ENCODE measurements at regions not wholly inside any gene's neighbourhood (a gene's known extent, or its start where the extent isn't known, plus 50 kb on each side); places are given as distances from the start of the nearest gene placed in this dataset.

GRCh38 chr2:41709702-41710599 lies 337.9 kb upstream of the PKDCC start:
- TF ChIP-seq, protein P1, sequence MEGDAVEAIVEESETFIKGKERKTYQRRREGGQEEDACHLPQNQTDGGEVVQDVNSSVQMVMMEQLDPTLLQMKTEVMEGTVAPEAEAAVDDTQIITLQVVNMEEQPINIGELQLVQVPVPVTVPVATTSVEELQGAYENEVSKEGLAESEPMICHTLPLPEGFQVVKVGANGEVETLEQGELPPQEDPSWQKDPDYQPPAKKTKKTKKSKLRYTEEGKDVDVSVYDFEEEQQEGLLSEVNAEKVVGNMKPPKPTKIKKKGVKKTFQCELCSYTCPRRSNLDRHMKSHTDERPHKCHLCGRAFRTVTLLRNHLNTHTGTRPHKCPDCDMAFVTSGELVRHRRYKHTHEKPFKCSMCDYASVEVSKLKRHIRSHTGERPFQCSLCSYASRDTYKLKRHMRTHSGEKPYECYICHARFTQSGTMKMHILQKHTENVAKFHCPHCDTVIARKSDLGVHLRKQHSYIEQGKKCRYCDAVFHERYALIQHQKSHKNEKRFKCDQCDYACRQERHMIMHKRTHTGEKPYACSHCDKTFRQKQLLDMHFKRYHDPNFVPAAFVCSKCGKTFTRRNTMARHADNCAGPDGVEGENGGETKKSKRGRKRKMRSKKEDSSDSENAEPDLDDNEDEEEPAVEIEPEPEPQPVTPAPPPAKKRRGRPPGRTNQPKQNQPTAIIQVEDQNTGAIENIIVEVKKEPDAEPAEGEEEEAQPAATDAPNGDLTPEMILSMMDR (IDR thresholded peaks at IDR 0.05) = no peak
- ATAC-seq = no peak
- intact Hi-C loops (cut with DNase I) = no loop called here

GRCh38 chr2:41710944-41711343 lies 336.9 kb upstream of the PKDCC start:
- no peaks in the 10 kb centered on the region for H3K27me3 ChIP-seq (ENCODE audit: insufficient read depth in 3 of 3, low read length in 2 of 3)
- intact Hi-C loops (cut with DNase I) = no loop called here
- H3K4me3 ChIP-seq = no peak overlapping the region
- ATAC-seq (no peak), DNase-seq (no peak)
- 87 to 92% (median 92%) methylated on average over 3 of the region's 3 CpGs for WGBS, 3 donors
- no peaks in the 10 kb centered on the region for H3K4me1 ChIP-seq
- no peak overlapping the region for H3K27ac ChIP-seq
- TF ChIP-seq, protein P1 (IDR thresholded peaks at IDR 0.05) = no peak
- no peaks in the 10 kb centered on the region for H3K9me3 ChIP-seq
- no peaks in the 10 kb centered on the region for H3K36me3 ChIP-seq (ENCODE audit: insufficient read depth in 1 of 2, low read depth in 1 of 2)

More at GRCh38 chr2:41709702-41710599, 337.9 kb upstream of the PKDCC start:
- Histone ChIP-seq H3K4me3 (no peak overlapping the region), H3K4me1 (no peaks in the 10 kb centered on the region), H3K27me3 (ENCODE audit: insufficient read depth in 3 of 3, low read length in 2 of 3) (no peaks in the 10 kb centered on the region), H3K36me3 (ENCODE audit: insufficient read depth in 1 of 2, low read depth in 1 of 2) (no peaks in the 10 kb centered on the region), H3K9me3 (no peaks in the 10 kb centered on the region), H3K27ac (no peak overlapping the region)
- 58 to 71% (median 70%) methylated on average over 10 of the region's 10 CpGs for WGBS, 3 donors
- no peak for DNase-seq

GRCh38 chr2:41711736-41712135 lies 336.1 kb upstream of the PKDCC start:
- Histone ChIP-seq H3K4me3 (no peak overlapping the region), H3K27ac (no peak overlapping the region), H3K4me1 (no peaks in the 10 kb centered on the region), H3K36me3 (ENCODE audit: insufficient read depth in 1 of 2, low read depth in 1 of 2) (no peaks in the 10 kb centered on the region), H3K9me3 (no peaks in the 10 kb centered on the region), H3K27me3 (ENCODE audit: insufficient read depth in 3 of 3, low read length in 2 of 3) (no peaks in the 10 kb centered on the region)
- no peak for DNase-seq
- ATAC-seq = no peak
- intact Hi-C loops (cut with DNase I) = no loop called here
- WGBS, 3 donors = 93 to 96% (median 93%) methylated on average over 2 of the region's 2 CpGs
- TF ChIP-seq, protein P1 (IDR thresholded peaks at IDR 0.05) = no peak

DNA sequence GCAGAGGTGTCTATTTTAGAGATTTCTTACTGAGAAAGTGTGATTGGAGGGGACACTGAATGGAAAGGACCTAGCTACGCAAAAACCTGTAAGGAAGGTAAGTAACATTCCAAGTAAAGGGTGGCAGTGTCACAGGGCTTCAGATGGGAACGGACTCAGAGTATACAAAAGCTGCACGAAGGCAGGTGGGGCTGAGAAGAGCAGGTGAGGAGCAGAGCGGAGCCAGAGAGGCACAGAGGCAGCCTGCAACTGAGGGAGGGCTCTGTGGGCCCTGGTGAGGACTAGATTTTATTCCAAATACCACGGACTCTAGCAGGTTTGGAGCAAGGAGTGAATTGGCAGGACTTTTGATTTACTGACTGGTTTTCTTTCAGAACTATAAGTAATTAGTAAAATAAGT lies 331.3 kb upstream of the PKDCC start:
- Histone ChIP-seq H3K4me3 (no peak overlapping the region), H3K36me3 (ENCODE audit: insufficient read depth in 1 of 2, low read depth in 1 of 2) (no peaks in the 10 kb centered on the region), H3K4me1 (no peaks in the 10 kb centered on the region), H3K27ac (no peak overlapping the region), H3K9me3 (no peaks in the 10 kb centered on the region), H3K27me3 (ENCODE audit: insufficient read depth in 3 of 3, low read length in 2 of 3) (no peaks in the 10 kb centered on the region)
- DNase-seq (no peak), ATAC-seq (no peak)
- intact Hi-C loops (cut with DNase I) = no loop called here
- TF ChIP-seq, protein P1 (IDR thresholded peaks at IDR 0.05) = no peak
- 79 to 89% (median 87%) methylated on average over 5 of the region's 5 CpGs for WGBS, 3 donors
